HG02642 (cell line): ENCODE measurements at regions not wholly inside any gene's neighbourhood (a gene's known extent, or its start where the extent isn't known, plus 50 kb on each side); places are given as distances from the start of the nearest gene placed in this dataset.
A peak's percentile ranks its signal among the peaks of the same experiment; 100 is the strongest.
"Not testable (repeated sequence)": the region's sequence is repeated elsewhere in the genome, so short reads cannot be mapped to it uniquely, and the experiment has no call there.

Experiments used
- ATAC-seq: cut with Tn5 transposase; IDR thresholded peaks from one replicate; pipeline ENCODE4 v1.9.1; 2021; ENCODE audit warnings: mild to moderate bottlenecking; ENCODE audit not compliant: unreplicated experiment, poor library complexity

DNA sequence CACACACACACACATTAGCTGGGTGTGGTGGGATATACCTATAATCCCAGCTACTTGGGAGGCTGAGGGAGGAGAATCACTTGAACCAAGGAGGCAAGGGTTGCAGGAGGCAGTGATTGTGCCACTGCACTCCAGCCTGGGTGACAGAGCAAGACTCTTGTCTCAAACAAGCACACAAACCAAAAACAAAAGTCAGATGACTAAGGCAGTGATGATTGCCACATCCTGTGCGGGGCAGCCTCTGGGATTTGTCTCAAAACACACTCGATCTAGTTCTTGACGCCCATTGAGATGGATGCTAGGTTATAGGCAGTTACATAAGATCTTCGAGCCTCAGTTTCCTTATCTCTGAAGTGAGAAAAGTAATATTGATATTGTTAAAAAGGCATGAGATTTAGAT, 57.8 kb upstream of the NBPF8 start:
- ATAC-seq = not testable (repeated sequence)

DNA sequence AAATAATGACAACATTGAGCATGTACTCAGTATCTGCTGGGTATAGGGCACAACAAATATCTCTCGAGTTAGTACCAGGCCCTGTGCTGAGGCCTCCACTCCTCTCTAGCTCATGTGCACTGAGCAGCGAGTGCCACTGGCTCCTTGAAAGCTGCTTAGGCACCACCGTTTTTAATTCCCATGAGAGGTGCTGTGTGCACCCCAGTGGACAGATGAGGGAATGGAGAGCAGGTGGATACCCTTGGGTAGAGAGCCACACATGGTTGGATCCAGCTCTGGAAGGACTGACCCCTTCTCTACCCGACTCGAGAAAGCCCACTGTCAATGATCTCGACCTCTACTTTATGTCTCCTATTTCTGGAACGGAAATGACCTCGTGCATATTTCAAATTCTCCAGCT, 58.7 kb upstream of the NBPF8 start:
- not testable (repeated sequence) for ATAC-seq

DNA sequence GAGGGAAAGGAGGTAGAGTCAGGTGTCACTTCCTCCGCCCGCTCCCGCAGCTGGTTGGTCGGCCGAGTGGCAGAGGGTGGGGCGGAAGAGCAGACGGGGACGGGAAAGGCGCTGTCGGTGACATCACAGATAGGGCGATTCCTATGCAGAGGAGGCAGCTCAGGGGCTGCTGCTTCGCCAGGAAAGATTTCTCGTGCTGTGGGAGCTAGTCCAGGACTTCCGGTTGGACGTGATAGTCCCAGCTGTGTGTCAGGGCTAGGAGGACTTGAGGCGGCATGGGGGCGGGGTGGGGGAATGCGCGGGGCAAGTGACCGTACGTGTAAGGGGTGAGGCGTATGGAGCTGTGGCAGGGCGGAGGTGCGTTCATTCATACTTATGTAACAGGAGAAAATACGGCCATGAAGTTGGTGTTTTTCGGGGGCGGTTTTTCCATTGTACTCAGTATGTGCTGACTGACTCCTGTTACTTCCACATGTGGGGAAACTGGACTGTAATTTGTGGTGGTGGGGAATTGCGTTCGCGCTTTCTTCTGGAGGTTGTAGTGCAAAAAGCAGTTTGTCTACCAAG, 60.1 kb upstream of the NBPF8 start:
- peak; percentile 88 for ATAC-seq

DNA sequence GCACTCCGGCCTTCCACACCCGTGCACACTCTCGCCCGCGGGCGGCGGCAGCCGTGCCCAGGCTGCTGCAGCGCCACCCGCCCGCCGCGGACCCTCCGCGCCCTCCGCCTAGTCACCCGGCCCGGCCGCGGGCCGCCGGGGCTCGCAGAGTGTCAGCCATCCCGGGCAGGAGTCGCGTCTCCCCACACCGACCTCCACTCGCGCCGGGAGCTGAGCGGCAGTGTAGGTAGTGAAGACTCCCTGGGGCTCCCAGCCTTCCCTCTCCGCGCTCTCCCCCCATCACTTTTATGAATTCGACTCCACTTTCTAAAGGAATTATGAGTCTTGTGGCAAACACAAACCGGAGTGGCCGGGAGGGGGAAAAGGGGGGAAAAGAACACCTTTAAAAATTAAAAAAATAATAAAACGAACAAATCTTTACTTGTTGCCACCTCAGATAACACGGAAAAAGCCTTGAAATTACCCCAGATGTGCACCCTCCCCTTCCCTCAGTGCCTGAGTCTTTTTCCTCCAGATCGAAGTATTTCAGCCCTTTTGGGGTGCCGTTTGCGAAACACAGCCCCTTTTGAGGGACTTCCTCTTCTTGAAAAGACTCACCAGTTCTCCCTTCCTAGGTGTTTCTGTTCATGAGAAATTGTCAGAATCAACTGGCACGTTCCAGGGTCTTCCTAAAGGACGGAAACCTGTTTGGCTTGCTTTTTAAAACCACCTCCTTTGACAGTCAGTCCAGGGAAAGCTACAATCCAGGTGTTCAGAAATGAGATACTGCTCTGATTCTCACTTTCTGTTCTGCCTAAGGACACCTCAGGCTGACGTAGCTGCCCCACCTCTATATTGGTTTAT, 72.4 kb upstream of the NBPF8 start:
- ATAC-seq = not testable (repeated sequence)

DNA sequence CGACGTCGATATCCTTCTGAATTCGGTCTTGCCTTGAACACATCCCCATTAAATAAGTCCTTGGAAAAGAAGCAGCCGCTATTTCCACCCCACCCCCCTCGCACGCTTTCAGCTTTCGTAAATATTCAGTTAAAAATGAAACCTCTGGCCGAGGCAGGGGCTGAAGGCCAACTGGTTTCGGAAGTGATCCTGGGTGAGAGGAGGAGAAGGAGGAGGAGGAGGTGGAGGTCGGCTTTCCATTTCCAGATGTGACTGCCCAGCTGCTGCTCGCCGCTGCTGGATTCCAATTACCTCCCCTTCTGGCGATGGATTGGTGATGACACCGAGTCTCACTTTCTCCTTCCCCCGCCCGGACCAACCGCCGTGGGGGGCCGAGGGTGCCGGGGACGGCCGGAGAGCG, 73.1 kb upstream of the NBPF8 start:
- ATAC-seq = not testable (repeated sequence)

DNA sequence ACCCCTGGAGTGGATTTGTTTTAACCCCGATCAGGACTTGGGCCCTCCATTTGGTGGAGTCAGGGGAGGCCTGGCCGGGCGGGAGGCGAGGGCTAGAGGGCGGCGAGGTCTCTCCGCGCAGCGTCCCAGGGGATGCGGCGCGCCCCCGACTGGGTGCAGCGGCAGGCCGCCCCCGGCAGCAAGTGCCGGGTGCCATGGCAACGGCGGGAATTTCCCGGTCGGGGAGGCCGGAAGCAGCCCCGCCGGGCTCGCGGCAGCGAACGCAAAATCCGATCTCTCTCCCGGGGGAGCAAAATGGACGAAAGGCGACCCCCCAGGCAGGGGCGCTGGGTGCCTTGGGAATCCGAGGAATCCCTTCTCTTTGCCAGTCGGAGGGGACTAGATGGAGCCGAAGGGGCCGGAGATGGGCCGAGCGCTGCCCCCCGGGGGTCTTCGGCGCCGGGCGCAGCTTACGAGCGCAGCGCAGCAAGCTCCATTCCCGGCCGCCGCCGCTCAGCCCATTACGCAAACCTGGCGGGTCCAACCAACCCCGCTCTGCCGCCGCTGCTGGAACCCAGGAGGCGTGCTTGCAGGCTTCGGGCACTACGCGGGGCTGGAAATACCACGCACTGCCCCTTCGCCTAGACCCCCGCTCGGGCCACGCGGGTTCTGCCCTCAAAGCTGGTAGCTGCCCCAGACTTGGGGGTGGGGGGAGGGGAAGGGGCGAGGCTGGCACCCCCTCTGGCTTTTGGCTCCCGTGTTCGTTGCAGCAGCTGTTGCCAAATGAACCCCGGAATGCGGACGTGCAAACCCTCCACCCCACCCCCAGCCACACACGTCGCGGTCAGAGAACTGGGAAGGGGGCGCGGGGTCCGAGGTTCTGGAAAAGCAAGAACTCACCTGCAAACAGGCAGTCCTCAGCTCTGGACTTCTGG, 73.7 kb upstream of the NBPF8 start:
- ATAC-seq = not testable (repeated sequence)

DNA sequence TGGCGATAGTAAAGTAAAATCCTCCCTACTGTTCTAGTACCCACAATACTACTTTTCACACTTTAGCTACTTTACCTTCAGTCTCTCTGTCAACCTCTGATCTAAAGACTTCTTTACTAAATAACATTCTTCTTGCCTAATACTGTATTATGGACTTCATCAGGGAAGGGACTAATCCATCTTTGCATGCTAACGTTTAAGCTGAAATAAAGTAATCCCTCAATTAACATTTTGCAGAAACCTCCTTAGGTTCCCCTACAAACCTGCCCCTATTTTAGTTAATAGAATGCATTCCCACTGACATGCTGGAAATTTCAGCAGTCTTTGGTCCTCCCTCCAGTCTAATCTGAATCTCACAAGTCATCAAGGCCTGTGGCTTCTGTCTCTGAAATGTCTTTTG, 99.1 kb upstream of the NBPF8 start:
- not testable (repeated sequence) for ATAC-seq

DNA sequence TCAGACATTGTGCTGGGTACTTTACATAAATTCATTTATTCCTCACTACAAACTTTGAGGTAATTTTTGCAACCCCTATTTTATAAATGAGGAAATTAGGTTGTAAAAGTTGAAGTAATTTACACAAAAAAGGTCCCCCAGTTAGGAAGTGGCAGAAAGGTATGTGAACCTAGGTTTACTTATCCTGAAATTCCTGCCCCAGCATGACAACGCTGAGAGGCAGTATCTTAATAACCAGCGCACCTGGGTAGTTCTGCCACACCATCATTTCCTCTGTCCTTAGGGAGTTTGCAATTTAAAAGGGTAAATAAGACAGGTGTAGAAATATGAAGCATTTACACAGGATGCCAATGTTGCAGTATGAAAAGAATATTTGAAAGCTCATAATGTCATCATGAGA, 102.9 kb upstream of the NBPF8 start:
- not testable (repeated sequence) for ATAC-seq

DNA sequence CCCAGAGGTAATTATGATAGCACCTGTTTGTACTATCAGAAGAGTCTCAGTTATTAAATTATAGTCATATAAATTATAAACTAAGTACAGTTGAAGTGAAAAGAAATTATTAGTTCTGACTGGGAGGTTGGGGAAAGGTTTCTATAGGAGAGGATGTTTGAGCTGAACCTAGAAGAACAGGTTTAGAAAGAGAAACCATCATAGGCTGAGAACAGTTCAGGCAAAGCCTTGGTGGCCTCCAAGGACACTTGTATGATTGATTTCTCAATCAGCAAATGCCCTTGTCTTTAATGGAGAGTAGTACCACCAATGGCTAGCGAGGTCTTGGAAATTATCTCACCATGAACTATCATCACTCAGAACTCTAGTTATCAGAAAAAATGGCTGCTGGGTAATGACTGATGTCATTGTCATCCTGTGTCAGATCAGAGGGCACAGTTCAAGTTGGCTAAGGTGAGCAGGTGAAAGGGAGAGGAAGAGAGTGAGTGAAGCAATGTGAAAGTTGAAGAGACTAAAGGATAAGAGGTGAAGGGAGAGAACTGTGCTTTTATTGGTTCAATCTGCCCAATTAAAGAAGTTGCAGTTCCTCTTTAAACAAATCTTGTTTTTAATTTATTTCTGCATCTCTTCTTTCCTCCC, 105.8 kb upstream of the NBPF8 start:
- ATAC-seq = not testable (repeated sequence)

DNA sequence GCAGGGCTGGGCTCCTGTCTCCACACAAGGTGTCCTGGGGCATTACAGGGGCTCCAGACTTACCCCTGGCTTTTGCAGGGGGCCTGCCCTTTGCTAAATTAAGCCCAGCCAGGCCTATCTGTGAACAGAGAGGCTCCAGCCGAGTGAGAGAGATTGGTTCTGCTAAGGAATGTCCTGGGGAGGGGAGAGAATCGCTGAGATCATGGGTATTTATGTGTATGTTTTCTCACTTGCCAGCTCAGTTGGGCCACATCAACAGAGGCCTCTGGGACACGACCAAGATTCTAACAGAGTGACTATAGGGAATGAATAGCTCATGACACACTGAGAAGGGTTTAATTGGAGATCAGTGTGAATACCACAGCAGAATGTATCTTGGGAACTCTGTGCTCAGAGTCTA, 109.8 kb upstream of the NBPF8 start:
- ATAC-seq = not testable (repeated sequence)

DNA sequence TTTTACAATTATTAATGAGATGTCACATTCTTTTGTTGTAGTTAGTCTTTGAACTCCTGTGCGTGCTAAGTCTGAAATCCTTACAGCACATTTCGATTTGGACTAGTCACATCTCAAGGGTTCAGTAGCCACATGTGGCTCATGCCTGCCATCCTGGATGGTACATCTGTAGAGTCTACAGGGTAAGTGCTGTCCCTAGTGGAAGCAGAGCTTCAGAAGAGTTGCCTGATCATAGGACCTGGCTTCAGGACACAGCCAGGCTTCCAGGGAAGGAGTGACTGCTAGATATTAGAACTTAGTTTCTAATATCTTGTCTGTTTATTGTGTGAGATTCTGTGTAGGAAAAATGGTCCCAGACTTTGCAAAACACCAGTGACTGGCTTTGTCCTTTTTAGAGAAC, 110.5 kb upstream of the NBPF8 start:
- not testable (repeated sequence) for ATAC-seq

DNA sequence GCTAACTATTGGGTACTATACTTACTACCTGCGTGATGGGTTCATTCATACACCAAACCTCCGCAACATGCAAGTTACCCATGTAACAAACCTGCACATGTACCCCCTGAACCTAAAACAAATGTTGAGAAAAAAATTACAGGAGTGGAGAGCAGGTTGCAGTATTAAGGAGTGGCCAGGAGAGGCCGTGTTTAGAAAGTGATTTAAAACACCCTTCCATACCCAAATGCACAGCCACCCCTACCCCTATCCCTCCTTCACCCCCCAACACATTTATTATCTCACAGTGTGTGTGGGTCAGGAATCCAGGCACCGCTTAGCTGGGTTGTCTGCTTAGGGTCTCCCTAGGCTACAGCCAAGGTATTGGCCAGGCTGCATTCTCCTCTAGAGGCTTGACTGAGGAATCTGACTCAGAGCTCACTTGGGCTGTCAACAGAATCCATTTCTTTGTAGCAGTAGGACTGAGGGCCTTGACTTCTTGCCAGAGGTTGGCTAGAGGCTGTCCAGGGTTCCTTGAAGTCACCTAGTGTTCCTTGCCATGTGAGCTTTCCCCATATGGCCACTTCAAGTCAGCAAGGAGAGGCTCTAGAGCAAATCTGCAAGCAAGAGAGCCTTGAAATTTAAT, 115.3 kb upstream of the NBPF8 start:
- ATAC-seq = not testable (repeated sequence)

DNA sequence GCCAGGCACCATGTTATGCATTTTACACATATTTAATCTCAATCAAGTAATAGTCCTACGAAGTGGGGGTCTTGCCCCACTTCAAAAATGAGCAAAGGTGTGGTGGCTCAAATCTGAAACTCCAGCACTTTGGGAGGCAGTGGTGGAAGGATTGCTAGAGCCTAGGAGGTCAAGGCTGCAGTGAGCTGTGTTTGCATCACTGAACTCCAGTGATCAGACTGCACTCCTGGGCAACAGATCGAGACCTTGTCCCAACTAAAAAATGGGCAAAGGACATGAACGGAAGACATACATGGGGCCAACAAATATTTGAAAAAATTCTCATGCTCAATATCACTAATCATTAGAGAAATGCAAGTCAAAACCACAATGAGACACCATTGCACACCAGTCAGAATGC, 116.3 kb upstream of the NBPF8 start:
- ATAC-seq = not testable (repeated sequence)

DNA sequence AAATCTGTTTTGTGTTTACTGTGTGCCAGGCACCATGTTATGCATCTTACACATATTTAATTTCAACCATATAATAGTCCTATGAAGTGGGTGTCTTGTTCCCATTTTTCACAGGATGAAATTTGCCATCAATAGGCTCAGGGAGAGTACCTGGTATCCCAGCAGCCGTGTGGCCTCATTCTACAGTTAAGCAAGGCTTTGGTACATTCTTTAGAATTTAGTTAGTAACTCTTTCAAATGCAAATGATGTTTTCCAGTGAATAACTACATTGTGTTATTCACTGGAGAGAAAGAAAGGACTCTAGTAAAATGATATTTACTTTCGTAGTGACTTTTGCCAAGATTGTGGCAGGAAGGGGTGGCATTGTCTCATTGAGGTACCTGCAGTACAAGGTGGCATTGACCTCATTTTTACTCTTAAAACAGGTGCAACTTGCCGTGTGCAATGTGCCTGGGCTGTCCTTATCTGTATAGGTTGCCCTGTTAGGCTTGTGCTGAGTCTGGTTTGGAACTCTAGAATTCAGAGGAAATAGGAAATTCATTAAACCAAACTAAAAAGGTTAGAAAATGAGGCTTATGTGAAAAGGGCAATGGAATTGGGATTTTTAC, 117.4 kb upstream of the NBPF8 start:
- not testable (repeated sequence) for ATAC-seq

DNA sequence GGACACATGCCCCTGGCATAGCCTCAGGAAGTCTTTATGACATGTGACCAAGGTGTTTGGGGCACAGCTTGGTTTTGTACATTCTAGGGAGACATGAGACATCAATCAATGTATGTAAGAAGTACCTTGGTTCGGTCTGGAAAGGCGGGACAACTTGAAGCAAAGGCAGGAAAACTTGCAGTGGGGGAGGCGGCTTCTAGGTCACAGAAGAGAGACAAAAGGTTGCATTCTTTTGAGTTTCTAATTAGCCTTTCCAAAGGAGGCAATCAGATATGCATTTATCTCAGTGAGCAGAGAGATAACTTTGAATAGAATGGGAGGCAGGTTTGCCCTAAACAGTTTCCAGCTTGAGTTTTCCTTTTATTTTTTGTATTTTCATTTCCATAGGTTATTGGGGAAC, 113.8 kb upstream of the SEC22B start:
- not testable (repeated sequence) for ATAC-seq

DNA sequence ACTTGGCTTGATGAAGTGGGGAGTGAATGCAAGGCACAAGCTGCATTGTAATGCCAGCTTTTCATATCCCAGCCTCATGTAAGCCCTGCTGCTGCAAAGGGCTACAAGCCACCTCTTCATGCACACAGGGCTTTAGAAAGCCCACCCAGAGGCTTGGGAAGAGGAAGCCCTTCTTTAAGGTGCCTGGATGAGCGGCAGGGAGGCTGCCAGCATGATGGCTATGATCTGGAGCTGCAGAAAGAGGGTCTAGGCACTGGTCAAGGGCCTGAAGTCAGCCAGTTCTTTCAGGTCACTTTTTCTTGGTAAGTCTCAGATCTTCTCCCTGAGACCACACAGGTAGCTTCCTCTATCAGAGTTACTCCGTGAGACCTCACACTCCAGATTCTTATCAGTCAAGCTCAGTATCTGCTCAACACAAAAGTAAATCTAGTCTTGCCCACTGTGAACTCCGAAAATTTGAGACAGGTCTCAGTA, 113.3 kb upstream of the SEC22B start:
- ATAC-seq = not testable (repeated sequence)

DNA sequence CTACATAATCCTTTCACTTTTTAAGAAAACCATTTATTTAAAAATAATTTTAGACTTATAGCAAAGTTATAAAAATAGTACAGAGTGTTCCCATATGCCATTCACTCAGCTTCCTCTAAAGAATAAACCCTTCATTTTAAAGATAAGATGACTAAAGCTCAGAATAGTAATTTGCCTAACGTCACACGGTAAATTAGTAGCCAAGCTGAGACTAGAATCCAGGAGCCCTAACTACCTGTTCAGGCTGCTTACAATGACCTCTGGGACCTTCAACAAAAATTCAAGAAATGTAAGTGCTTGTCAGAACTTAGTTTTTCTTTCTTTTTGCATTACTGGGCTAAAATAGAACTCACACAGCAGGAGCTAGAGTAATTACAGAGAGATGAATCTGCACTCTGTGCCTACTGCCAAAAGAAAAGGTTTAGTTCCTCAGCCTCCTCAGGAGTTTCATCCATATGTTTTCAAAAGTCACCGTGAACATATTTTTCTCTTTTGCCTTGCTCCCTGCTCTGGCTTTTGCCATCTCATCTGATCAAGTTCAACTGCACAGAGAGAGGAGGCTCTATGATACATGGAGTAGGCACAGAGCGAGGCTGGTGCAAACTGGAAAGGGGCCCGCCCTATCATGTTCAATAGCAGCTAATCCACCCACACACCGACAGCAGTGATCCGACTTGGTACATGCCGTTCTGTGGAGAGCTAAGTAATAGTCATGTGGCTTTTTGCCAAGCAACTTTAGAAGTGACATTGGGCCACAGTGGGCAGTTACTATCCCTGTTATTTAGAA, 112.7 kb upstream of the SEC22B start:
- not testable (repeated sequence) for ATAC-seq

DNA sequence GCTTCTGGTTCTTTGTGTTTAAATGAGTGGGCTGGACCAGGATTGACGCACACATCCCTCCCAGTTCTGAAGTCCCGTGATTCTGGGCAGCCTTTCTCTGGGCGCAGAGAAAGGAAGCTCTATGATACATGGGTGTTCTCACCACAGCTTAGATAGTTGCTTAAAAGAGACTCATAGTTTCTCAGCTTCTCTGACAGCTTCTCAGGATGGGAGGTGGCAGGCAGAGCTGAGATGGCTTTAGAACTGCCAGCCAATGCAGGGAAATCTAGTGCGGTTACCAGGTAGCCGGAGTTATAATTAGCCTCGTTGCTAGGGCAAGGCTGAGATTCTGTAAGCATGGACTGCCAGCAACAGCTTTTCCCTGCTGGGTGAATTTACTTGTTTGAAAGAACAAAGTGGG, 111.8 kb upstream of the SEC22B start:
- not testable (repeated sequence) for ATAC-seq
